H1 (cell line): ENCODE measurements at regions not wholly inside any gene's neighbourhood (a gene's known extent, or its start where the extent isn't known, plus 50 kb on each side); places are given as distances from the start of the nearest gene placed in this dataset.

Source experiments
- CTCF ChIA-PET: fragments of 300-600 bp; sonication (Branson Sonifier 250); formaldehyde crosslinking; loops from one replicate; lab custom pipeline; 2021; ENCODE audit not compliant: partially characterized antibody; lab: Charles Lee
- POLR2A ChIA-PET: fragments of 300-600 bp; sonication (Branson Sonifier 250); formaldehyde crosslinking; loops from one replicate; lab custom pipeline; 2021; ENCODE audit warnings: inconsistent platforms; ENCODE audit not compliant: partially characterized antibody; lab: Charles Lee
- DNase-seq, 2 experiments: peaks; one replicate each; pipeline versions ENCODE4 v3.0.0 to v3.0.0-alpha.2; 2010 to 2022; ENCODE audit warnings: low spot score in 2 of 2, low read depth in 1 of 2, mixed read lengths in 1 of 2
- FAIRE-seq: peaks from 2 replicates; lab custom pipeline; 2011; peaks lifted over from hg19 to GRCh38; lab: Jason Lieb, UNC
- H2AFZ ChIP-seq: 2 replicates; pipeline ENCODE4 v1.8.1; 2012; ENCODE audit warnings: low read length, inconsistent platforms
- H2AK5ac ChIP-seq: 2 replicates; pipeline ENCODE4 v1.6.1; 2013; ENCODE audit warnings: low read depth, low read length
- H2BK120ac ChIP-seq: replicated peaks from 2 replicates; pipeline ENCODE3; 2013; ENCODE audit warnings: low read depth, low read length, inconsistent platforms
- H2BK12ac ChIP-seq: 2 replicates; pipeline ENCODE4 v1.6.1; 2013; ENCODE audit warnings: low read depth, low read length
- H2BK15ac ChIP-seq: 2 replicates; pipeline ENCODE4 v1.6.1; 2013; ENCODE audit warnings: low read length
- H2BK20ac ChIP-seq: 2 replicates; pipeline ENCODE4 v1.6.1; 2013; ENCODE audit warnings: low read length
- H2BK5ac ChIP-seq: 2 replicates; pipeline ENCODE4 v1.6.1; 2013; ENCODE audit warnings: low read depth, low read length
- H3K14ac ChIP-seq: 2 replicates; pipeline ENCODE4 v1.6.1; 2013; ENCODE audit warnings: inconsistent platforms; ENCODE audit not compliant: insufficient read length
- H3K18ac ChIP-seq: 2 replicates; pipeline ENCODE4 v1.6.1; 2013; ENCODE audit warnings: low read length; ENCODE audit errors: extremely low read depth
- H3K23ac ChIP-seq: 2 replicates; pipeline ENCODE4 v1.6.1; 2013; ENCODE audit warnings: inconsistent platforms; ENCODE audit not compliant: insufficient read length
- H3K23me2 ChIP-seq: 2 replicates; pipeline ENCODE4 v1.6.1; 2013; ENCODE audit warnings: low read depth, low read length
- H3K27ac ChIP-seq: 2 replicates; pipeline ENCODE4 v1.6.1; 2011; ENCODE audit warnings: low read depth, low read length, inconsistent platforms
- H3K27me3 ChIP-seq, 4 experiments: replicated peaks in 1 of 4; 1 replicate in 1 of 4; 2 replicates in 3 of 4; pipeline versions ENCODE4 v1.6.1 to v1.8.1; 2011 to 2013; ENCODE audit warnings: low read length in 3 of 4, mild to moderate bottlenecking in 3 of 4, inconsistent platforms in 2 of 4, mixed read lengths in 2 of 4, moderate library complexity in 1 of 4; ENCODE audit not compliant: control insufficient read depth in 3 of 4, insufficient read depth in 3 of 4; ENCODE audit errors: extremely low read depth in 1 of 4
- H3K36me3 ChIP-seq, 4 experiments: 2 replicates each; pipeline versions ENCODE4 v1.6.1 to v1.8.1; 2011 to 2013; ENCODE audit warnings: mild to moderate bottlenecking in 4 of 4, low read length in 3 of 4, moderate library complexity in 2 of 4, control low read depth in 1 of 4, inconsistent platforms in 1 of 4; ENCODE audit not compliant: insufficient read depth in 4 of 4, control insufficient read depth in 2 of 4
- H3K4ac ChIP-seq: replicated peaks from 2 replicates; pipeline ENCODE3; 2013; ENCODE audit warnings: low read length, low read depth, mixed read lengths, inconsistent platforms; ENCODE audit not compliant: insufficient read length
- H3K4me1 ChIP-seq, 4 experiments: replicated peaks in 1 of 4; 1 replicate in 1 of 4; 2 replicates in 3 of 4; pipeline versions ENCODE4 v1.6.1 to v1.8.1; 2011 to 2013; ENCODE audit warnings: low read length in 3 of 4, inconsistent platforms in 2 of 4, mixed read lengths in 1 of 4; ENCODE audit not compliant: insufficient read depth in 4 of 4, control insufficient read depth in 3 of 4
- H3K4me2 ChIP-seq, 2 experiments: 2 replicates each; pipeline versions ENCODE4 v1.6.1 to v1.8.1; 2011 to 2013; ENCODE audit warnings: low read depth in 2 of 2, low read length in 2 of 2, control low read depth in 1 of 2, inconsistent platforms in 1 of 2, mild to moderate bottlenecking in 1 of 2; ENCODE audit not compliant: insufficient read depth in 1 of 2
- H3K4me3 ChIP-seq, 4 experiments: fragments of 200-600, 300-600 bp in 1 of 4; sonication (generic), shearing (Covaris generic), sonication (Bioruptor Twin) in 1 of 4; 2 replicates each; pipeline versions ENCODE4 v1.5.1 to v1.8.1; 2011 to 2016; ENCODE audit warnings: low read length in 4 of 4, low read depth in 3 of 4, control low read depth in 2 of 4, inconsistent platforms in 2 of 4, mild to moderate bottlenecking in 2 of 4, mixed read lengths in 1 of 4, moderate library complexity in 1 of 4; ENCODE audit not compliant: insufficient read depth in 2 of 4; ENCODE audit errors: extremely low read depth in 1 of 4
- H3K56ac ChIP-seq: replicated peaks from 2 replicates; pipeline ENCODE3; 2013; ENCODE audit warnings: low read depth, mild to moderate bottlenecking, mixed read lengths, low read length, inconsistent platforms; ENCODE audit not compliant: insufficient read length
- H3K79me1 ChIP-seq: 2 replicates; pipeline ENCODE4 v1.6.1; 2013; ENCODE audit warnings: low read depth, low read length, control low read depth
- H3K79me2 ChIP-seq, 2 experiments: 2 replicates each; pipeline versions ENCODE4 v1.6.1 to v1.8.1; 2012 to 2013; ENCODE audit warnings: low read length in 2 of 2, mild to moderate bottlenecking in 2 of 2, inconsistent platforms in 1 of 2; ENCODE audit not compliant: insufficient read depth in 2 of 2, control insufficient read depth in 1 of 2
- H3K9ac ChIP-seq, 4 experiments: replicated peaks in 1 of 4; 1 replicate in 1 of 4; 2 replicates in 3 of 4; pipeline versions ENCODE4 v1.6.1 to v1.8.1; 2011 to 2013; ENCODE audit warnings: low read depth in 3 of 4, low read length in 3 of 4, control low read depth in 2 of 4, mild to moderate bottlenecking in 2 of 4, moderate library complexity in 2 of 4, inconsistent platforms in 1 of 4; ENCODE audit errors: extremely low read depth in 1 of 4
- H3K9me3 ChIP-seq, 2 experiments: 2 replicates each; pipeline versions ENCODE4 v1.6.1 to v1.8.1; 2012 to 2013; ENCODE audit warnings: mild to moderate bottlenecking in 2 of 2, moderate library complexity in 2 of 2, control low read depth in 1 of 2, inconsistent platforms in 1 of 2, low read depth in 1 of 2, low read length in 1 of 2, mixed read lengths in 1 of 2; ENCODE audit not compliant: insufficient read depth in 2 of 2
- H4K20me1 ChIP-seq, 2 experiments: replicated peaks in 1 of 2; 2 replicates each; pipeline versions ENCODE3 to v1.8.1; 2011 to 2013; ENCODE audit warnings: inconsistent platforms in 2 of 2, low read length in 2 of 2, mild to moderate bottlenecking in 1 of 2; ENCODE audit not compliant: insufficient read depth in 2 of 2, control insufficient read depth in 1 of 2
- H4K5ac ChIP-seq: 2 replicates; pipeline ENCODE4 v1.6.1; 2013; ENCODE audit warnings: low read length, low read depth, mixed read lengths, inconsistent platforms; ENCODE audit not compliant: insufficient read length
- H4K8ac ChIP-seq: 2 replicates; pipeline ENCODE4 v1.8.0; 2013; ENCODE audit warnings: mild to moderate bottlenecking, moderate library complexity, low read length, inconsistent platforms; ENCODE audit not compliant: insufficient read depth; ENCODE audit errors: extremely low read depth
- H4K91ac ChIP-seq: replicated peaks from 2 replicates; pipeline ENCODE3; 2013; ENCODE audit warnings: low read length, mixed read lengths, inconsistent platforms; ENCODE audit not compliant: insufficient read length
- CBX5 ChIP-seq: fragments of 300-800, 300-1000 bp; sonication (generic); IDR thresholded peaks from 2 replicates; pipeline ENCODE4 v1.7.1; 2016; ENCODE audit warnings: antibody characterized with exemption, low read length, low read depth
- CTCF ChIP-seq, 3 experiments: IDR thresholded peaks; 1 replicate in 2 of 3; 2 replicates in 1 of 3; pipeline versions ENCODE4 v1.5.1 to v1.6.1; 2011; ENCODE audit warnings: low read length in 3 of 3, mild to moderate bottlenecking in 3 of 3, inconsistent platforms in 2 of 3, low read depth in 1 of 3, moderate library complexity in 1 of 3; ENCODE audit not compliant: insufficient read depth in 1 of 3; ENCODE audit errors: control extremely low read depth in 1 of 3
- EGR1 ChIP-seq: IDR thresholded peaks from 2 replicates; pipeline ENCODE4 v1.6.1; 2011; ENCODE audit warnings: low read depth, low read length, borderline replicate concordance
- HDAC2 ChIP-seq, 2 experiments: fragments of 300-600 bp in 1 of 2; sonication (generic) in 1 of 2; IDR thresholded peaks; 2 replicates each; pipeline ENCODE4 v1.6.1; 2011 to 2012; ENCODE audit warnings: low read depth in 2 of 2, low read length in 2 of 2, mild to moderate bottlenecking in 2 of 2, moderate library complexity in 2 of 2, borderline replicate concordance in 1 of 2, inconsistent platforms in 1 of 2
- TBP ChIP-seq: IDR thresholded peaks from 2 replicates; pipeline ENCODE4 v1.6.1; 2011; ENCODE audit warnings: low read depth, low read length, improper control_type of control experiment
- USF2 ChIP-seq: IDR thresholded peaks from 2 replicates; pipeline ENCODE4 v1.6.1; 2011; ENCODE audit warnings: low read length, improper control_type of control experiment
- ZNF274 ChIP-seq: IDR thresholded peaks from 2 replicates; pipeline ENCODE4 v1.7.0; 2012; ENCODE audit warnings: low read length, borderline replicate concordance; ENCODE audit errors: extremely low read depth
- WGBS, 2 experiments: shearing (Covaris generic) in 1 of 2; methylation state at CpG; one replicate each; pipeline versions ENCODE4 v1.1.6 to v1.1.7; 2013 to 2015; ENCODE audit warnings: low lambda C conversion rate in 2 of 2, mixed read lengths in 2 of 2, inconsistent platforms in 1 of 2, low coverage in 1 of 2, missing lambda C conversion rate in 1 of 2; ENCODE audit not compliant: insufficient replicate concordance in 2 of 2, insufficient coverage in 1 of 2, insufficient read length in 1 of 2; ENCODE audit errors: extremely low coverage in 1 of 2, missing lambda C conversion rate in 1 of 2; 5-methylcytosine and 5-hydroxymethylcytosine counted together

- no peaks in the 10 kb centered on the region for H3K79me2 ChIP-seq
- no peak overlapping the region for H3K4ac ChIP-seq
- no peak overlapping the region for H2BK120ac ChIP-seq
- H3K56ac ChIP-seq, result no peak overlapping the region
- no peak overlapping the region for H4K5ac ChIP-seq
- no peak overlapping the region for H2BK5ac ChIP-seq
- H2BK12ac ChIP-seq, result no peak overlapping the region
- no peak overlapping the region for H3K4me3 ChIP-seq
- no peak overlapping the region for H3K4me2 ChIP-seq
- CTCF ChIA-PET, result no interaction called here
- H2AFZ ChIP-seq, result no peak overlapping the region
- H2BK20ac ChIP-seq, result no peak overlapping the region
- no peak overlapping the region for H3K9ac ChIP-seq
- FAIRE-seq (no peak), DNase-seq (no peak)
- H3K27ac ChIP-seq, result no peak overlapping the region
- TF ChIP-seq ZNF274 (no peak), CBX5 (no peak), CTCF (IDR thresholded peaks at IDR 0.05; ENCODE audit: control extremely low read depth in 1 of 3, insufficient read depth in 1 of 3, low read depth in 1 of 3, low read length in 3 of 3) (no peak), EGR1 (no peak), HDAC2 (IDR thresholded peaks at IDR 0.05; ENCODE audit: borderline replicate concordance in 1 of 2, low read depth in 2 of 2, low read length in 2 of 2) (no peak), USF2 (no peak), TBP (no peak)
- no peak overlapping the region for H4K91ac ChIP-seq
- H3K79me1 ChIP-seq, result no peaks in the 10 kb centered on the region
- POLR2A ChIA-PET, result no interaction called here
- no peak overlapping the region for H4K8ac ChIP-seq
- H3K23ac ChIP-seq, result no peak overlapping the region
- H2BK15ac ChIP-seq, result no peak overlapping the region
- H4K20me1 ChIP-seq, result no peaks in the 10 kb centered on the region
- no peaks in the 10 kb centered on the region for H3K9me3 ChIP-seq
- 82% methylated on average over 5 of the region's 5 CpGs; no CpG with 5 or more reads in 1 of the 2 experiments for WGBS, 2 experiments
- H3K14ac ChIP-seq, result no peak overlapping the region
- no peaks in the 10 kb centered on the region for H3K4me1 ChIP-seq
- no peak overlapping the region for H3K18ac ChIP-seq
- no peaks in the 10 kb centered on the region; a peak in 1 of 7 replicates for H3K27me3 ChIP-seq
- H3K23me2 ChIP-seq, result no peaks in the 10 kb centered on the region; the same call in 1 of the 2 replicates
- H3K36me3 ChIP-seq, result no peaks in the 10 kb centered on the region
- no peak overlapping the region for H2AK5ac ChIP-seq
These were observed 54.6 kb upstream of the NCAM2 start for GRCh38 chr21:20943561-20943997.
